DND-41 (cell line): ENCODE measurements at regions not wholly inside any gene's neighbourhood (a gene's known extent, or its start where the extent isn't known, plus 50 kb on each side); places are given as distances from the start of the nearest gene placed in this dataset.

ENCODE experiments used
- EZH2 ChIP-seq: IDR thresholded peaks from 3 replicates; pipeline ENCODE4 v1.6.1; 2012; ENCODE audit warnings: borderline replicate concordance, low read depth, mild to moderate bottlenecking, moderate library complexity, low read length, inconsistent platforms; ENCODE audit not compliant: severe bottlenecking
- TF ChIP-seq, protein P1 (sequence below): IDR thresholded peaks from 2 replicates; pipeline ENCODE4 v1.5.1; 2012; ENCODE audit warnings: borderline replicate concordance, low read length, moderate library complexity, mild to moderate bottlenecking; ENCODE audit not compliant: poor library complexity, severe bottlenecking; ENCODE audit errors: extremely low read depth

DNA sequence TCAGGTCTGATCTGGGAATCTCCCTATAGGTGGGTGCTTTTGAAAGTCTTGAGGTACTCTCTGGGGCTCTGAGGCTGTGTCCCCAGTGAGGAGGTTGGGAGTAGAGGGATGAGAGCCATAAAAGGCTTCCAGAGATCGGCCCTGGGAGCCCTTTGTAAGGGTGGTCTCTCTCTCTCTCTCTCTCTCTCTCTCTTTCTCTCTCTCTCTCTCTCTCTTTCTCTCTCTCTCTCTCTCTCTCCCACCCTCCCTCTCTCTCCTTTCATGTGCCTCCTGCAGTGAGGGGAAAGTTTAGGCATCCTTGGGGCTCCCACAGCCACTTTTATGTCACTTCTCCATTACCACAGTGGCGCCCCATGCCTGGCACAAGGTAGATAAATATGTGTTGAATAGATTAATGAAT, 271.3 kb upstream of the N4BP1 start:
- TF ChIP-seq, protein P1, sequence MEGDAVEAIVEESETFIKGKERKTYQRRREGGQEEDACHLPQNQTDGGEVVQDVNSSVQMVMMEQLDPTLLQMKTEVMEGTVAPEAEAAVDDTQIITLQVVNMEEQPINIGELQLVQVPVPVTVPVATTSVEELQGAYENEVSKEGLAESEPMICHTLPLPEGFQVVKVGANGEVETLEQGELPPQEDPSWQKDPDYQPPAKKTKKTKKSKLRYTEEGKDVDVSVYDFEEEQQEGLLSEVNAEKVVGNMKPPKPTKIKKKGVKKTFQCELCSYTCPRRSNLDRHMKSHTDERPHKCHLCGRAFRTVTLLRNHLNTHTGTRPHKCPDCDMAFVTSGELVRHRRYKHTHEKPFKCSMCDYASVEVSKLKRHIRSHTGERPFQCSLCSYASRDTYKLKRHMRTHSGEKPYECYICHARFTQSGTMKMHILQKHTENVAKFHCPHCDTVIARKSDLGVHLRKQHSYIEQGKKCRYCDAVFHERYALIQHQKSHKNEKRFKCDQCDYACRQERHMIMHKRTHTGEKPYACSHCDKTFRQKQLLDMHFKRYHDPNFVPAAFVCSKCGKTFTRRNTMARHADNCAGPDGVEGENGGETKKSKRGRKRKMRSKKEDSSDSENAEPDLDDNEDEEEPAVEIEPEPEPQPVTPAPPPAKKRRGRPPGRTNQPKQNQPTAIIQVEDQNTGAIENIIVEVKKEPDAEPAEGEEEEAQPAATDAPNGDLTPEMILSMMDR = no peak
- TF ChIP-seq EZH2 = no peak
